Gastrocnemius medialis (tissue), 4 donors: ENCODE measurements at regions not wholly inside any gene's neighbourhood (a gene's known extent, or its start where the extent isn't known, plus 50 kb on each side); places are given as distances from the start of the nearest gene placed in this dataset.

Source experiments
- CTCF ChIP-seq, 5 experiments: fragments of 450-650 bp in 3 of 5; fragments of 200-600 bp in 2 of 5; sonication (generic) in 2 of 5; IDR thresholded peaks in 4 of 5; conservative IDR thresholded peaks in 1 of 5; 1 replicate in 4 of 5; 2 replicates in 1 of 5; pipeline ENCODE4 v1.5.1; 2016 to 2019; ENCODE audit warnings: antibody characterized with exemption in 5 of 5, mild to moderate bottlenecking in 3 of 5, moderate library complexity in 3 of 5
- POLR2A ChIP-seq, 2 donors: fragments of 450-650 bp; IDR thresholded peaks; one replicate each; pipeline ENCODE4 v1.6.1; 2017; ENCODE audit warnings: antibody characterized with exemption in 2 of 2, mild to moderate bottlenecking in 2 of 2, moderate library complexity in 2 of 2

- TF ChIP-seq CTCF (IDR thresholded peaks at IDR 0.05 in 4 of 5, conservative IDR thresholded peaks at IDR 0.05 in 1 of 5): no peak
- TF ChIP-seq POLR2A (IDR thresholded peaks at IDR 0.05): no peak
Observed at GRCh38 chr16:76768316-76768715, 422.7 kb upstream of the MON1B start.
